Thyroid gland (tissue), 4 donors: ENCODE measurements at regions not wholly inside any gene's neighbourhood (a gene's known extent, or its start where the extent isn't known, plus 50 kb on each side); places are given as distances from the start of the nearest gene placed in this dataset.

Experiments used
- DNase-seq, 2 donors: peaks; one replicate each; pipeline ENCODE4 v3.0.0-alpha.2; 2019
- H3K27ac ChIP-seq, 3 donors: fragments of 200-600 bp; sonication (generic); 1 replicate in 2 of 3; 2 replicates in 1 of 3; pipeline ENCODE4 v1.5.1; 2016 to 2019; ENCODE audit warnings: mild to moderate bottlenecking in 1 of 3, moderate library complexity in 1 of 3
- H3K27me3 ChIP-seq: fragments of 200-600 bp; sonication (generic); one replicate; pipeline ENCODE4 v1.5.1; 2019
- H3K36me3 ChIP-seq, 2 donors: fragments of 200-600 bp; sonication (generic); one replicate each; pipeline ENCODE4 v1.5.1; 2016 to 2019
- H3K4me1 ChIP-seq, 2 donors: fragments of 200-600 bp; sonication (generic); one replicate each; pipeline ENCODE4 v1.5.1; 2017 to 2019
- H3K4me3 ChIP-seq, 3 donors: fragments of 200-600 bp; sonication (generic); replicated peaks in 1 of 3; 1 replicate in 2 of 3; 2 replicates in 1 of 3; pipeline ENCODE4 v1.5.1; 2016; ENCODE audit warnings: mild to moderate bottlenecking in 1 of 3
- H3K9me3 ChIP-seq: fragments of 200-600 bp; sonication (generic); one replicate; pipeline ENCODE4 v1.5.1; 2017
- POLR2A ChIP-seq, 2 donors: fragments of 450-650 bp; IDR thresholded peaks; one replicate each; pipeline ENCODE4 v1.6.1; 2017; ENCODE audit warnings: antibody characterized with exemption in 2 of 2, mild to moderate bottlenecking in 2 of 2, moderate library complexity in 1 of 2
- WGBS, 2 donors: methylation state at CpG; one replicate each; pipeline ENCODE4 v1.1.5; 2017; 5-methylcytosine and 5-hydroxymethylcytosine counted together
- intact Hi-C: fragments of 100-400 bp; cut with DNase I; formaldehyde crosslinking; loops from one replicate; pipeline ENCODE4 v1.15.1; 2023
- TF ChIP-seq, protein P1 (sequence below), 6 experiments: fragments of 200-600 bp in 3 of 6; fragments of 450-650 bp in 3 of 6; sonication (generic) in 3 of 6; IDR thresholded peaks; one replicate each; pipeline ENCODE4 v1.5.1; 2016 to 2019; ENCODE audit warnings: antibody characterized with exemption in 6 of 6, mild to moderate bottlenecking in 2 of 6, inconsistent platforms in 1 of 6, moderate library complexity in 1 of 6

DNA sequence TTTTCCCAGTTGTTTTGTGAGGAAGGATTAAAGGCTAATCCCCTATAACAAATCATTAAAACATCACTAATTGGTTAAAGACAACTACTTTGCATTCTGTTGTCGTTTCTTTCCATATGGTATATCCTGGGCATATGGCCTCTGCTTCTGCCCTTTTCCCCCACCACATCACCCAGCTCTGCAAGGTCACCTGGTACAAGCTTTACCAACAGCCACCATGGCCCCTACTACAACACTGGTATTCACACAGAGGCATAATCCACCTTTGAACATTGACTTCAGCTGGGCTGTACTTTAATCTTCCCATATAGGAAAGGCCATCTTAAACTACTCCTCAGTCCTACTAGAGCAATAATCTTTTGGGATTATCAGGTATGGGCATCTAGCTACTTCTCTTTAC is 866.1 kb downstream of the TLE4 start:
- no peaks in the 10 kb centered on the region for H3K9me3 ChIP-seq
- no peaks in the 10 kb centered on the region for H3K27me3 ChIP-seq
- H3K4me1 ChIP-seq, result no peaks in the 10 kb centered on the region
- intact Hi-C loops, result no loop called here
- WGBS, 2 donors, result 73 to 93% methylated on average over 1 of the region's 1 CpG
- H3K36me3 ChIP-seq, result no peaks in the 10 kb centered on the region
- DNase-seq, result no peak
- H3K27ac ChIP-seq, result no peak overlapping the region
- no peak overlapping the region for H3K4me3 ChIP-seq
- TF ChIP-seq, protein P1, sequence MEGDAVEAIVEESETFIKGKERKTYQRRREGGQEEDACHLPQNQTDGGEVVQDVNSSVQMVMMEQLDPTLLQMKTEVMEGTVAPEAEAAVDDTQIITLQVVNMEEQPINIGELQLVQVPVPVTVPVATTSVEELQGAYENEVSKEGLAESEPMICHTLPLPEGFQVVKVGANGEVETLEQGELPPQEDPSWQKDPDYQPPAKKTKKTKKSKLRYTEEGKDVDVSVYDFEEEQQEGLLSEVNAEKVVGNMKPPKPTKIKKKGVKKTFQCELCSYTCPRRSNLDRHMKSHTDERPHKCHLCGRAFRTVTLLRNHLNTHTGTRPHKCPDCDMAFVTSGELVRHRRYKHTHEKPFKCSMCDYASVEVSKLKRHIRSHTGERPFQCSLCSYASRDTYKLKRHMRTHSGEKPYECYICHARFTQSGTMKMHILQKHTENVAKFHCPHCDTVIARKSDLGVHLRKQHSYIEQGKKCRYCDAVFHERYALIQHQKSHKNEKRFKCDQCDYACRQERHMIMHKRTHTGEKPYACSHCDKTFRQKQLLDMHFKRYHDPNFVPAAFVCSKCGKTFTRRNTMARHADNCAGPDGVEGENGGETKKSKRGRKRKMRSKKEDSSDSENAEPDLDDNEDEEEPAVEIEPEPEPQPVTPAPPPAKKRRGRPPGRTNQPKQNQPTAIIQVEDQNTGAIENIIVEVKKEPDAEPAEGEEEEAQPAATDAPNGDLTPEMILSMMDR (IDR thresholded peaks at IDR 0.05), result no peak
- TF ChIP-seq POLR2A (IDR thresholded peaks at IDR 0.05), result no peak

GRCh38 chr9:80437091-80437640 is 865.4 kb downstream of the TLE4 start:
- Histone ChIP-seq H3K36me3 (no peaks in the 10 kb centered on the region), H3K9me3 (no peaks in the 10 kb centered on the region), H3K4me1 (no peaks in the 10 kb centered on the region), H3K27ac (no peak overlapping the region), H3K4me3 (no peak overlapping the region), H3K27me3 (no peaks in the 10 kb centered on the region)
- intact Hi-C loops, result no loop called here
- WGBS, 2 donors, result 88 to 94% methylated on average over 2 of the region's 2 CpGs
- TF ChIP-seq, protein P1 (IDR thresholded peaks at IDR 0.05), result no peak
- TF ChIP-seq POLR2A (IDR thresholded peaks at IDR 0.05), result no peak
- DNase-seq, result no peak

DNA sequence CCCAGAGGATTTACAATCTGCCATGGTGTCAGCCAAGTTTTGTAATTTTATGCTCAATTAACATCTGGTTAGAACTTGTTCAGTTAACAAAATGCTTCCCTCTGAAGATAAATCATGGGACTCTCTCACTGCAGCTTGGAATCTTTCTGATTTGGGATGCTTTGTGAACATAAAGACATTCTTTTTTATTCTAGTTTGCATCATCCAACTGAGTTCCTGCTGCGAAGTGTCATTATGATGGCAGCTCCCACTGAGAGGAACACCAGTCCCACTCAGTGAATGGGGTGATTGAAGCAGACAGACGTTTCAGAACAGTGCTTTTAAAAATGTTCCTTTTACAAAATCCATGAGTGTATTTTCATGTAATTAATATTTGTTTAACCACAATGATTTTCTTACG is 863.8 kb downstream of the TLE4 start:
- Histone ChIP-seq H3K4me3 (no peak overlapping the region), H3K27ac (no peak overlapping the region), H3K27me3 (no peaks in the 10 kb centered on the region), H3K9me3 (no peaks in the 10 kb centered on the region), H3K36me3 (no peaks in the 10 kb centered on the region), H3K4me1 (no peaks in the 10 kb centered on the region)
- DNase-seq, result no peak
- 67 to 79% methylated on average over 3 of the region's 3 CpGs for WGBS, 2 donors
- TF ChIP-seq, protein P1 (IDR thresholded peaks at IDR 0.05), result no peak
- TF ChIP-seq POLR2A (IDR thresholded peaks at IDR 0.05), result no peak
- intact Hi-C loops, result no loop called here

GRCh38 chr9:80426992-80427391 is 855.2 kb downstream of the TLE4 start:
- TF ChIP-seq POLR2A (IDR thresholded peaks at IDR 0.05), result no peak
- TF ChIP-seq, protein P1 (IDR thresholded peaks at IDR 0.05), result no peak
- intact Hi-C loops, result no loop called here
- WGBS, 2 donors, result 97 to 100% methylated on average over 1 of the region's 1 CpG
- no peaks in the 10 kb centered on the region for H3K27me3 ChIP-seq
- H3K9me3 ChIP-seq, result no peaks in the 10 kb centered on the region
- H3K27ac ChIP-seq, result no peak overlapping the region
- H3K4me1 ChIP-seq, result no peaks in the 10 kb centered on the region
- H3K36me3 ChIP-seq, result no peaks in the 10 kb centered on the region
- no peak overlapping the region for H3K4me3 ChIP-seq
- DNase-seq, result no peak

DNA sequence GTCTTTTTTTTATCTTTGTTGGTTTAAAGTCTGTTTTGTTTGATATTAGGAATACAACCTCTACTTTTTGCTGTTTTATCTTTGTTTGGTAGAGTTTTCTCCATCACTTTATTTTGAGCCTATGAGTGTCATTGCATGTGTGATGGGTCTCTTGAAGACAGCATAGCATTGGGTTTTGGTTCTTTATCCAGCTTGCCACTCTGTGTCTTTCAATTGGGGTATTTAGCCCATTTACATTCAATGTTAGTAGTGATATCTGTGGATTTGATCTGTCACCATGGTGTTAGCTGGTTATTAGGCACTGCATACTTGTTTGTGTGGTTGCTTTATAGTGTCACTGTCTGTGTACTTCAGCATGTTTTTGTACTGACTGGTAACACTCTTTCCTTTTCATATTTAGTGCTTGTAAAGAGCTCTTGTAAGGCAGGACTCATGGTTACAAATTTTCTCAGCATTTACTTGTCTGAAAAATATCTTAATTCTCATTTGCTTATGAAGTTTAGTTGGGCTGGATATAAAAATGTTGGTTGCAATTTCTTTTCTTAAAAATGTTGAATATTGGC is 845.5 kb downstream of the TLE4 start:
- intact Hi-C loops, result no loop called here
- Histone ChIP-seq H3K27ac (no peak overlapping the region), H3K36me3 (no peaks in the 10 kb centered on the region), H3K4me1 (no peaks in the 10 kb centered on the region), H3K4me3 (no peak overlapping the region), H3K27me3 (no peaks in the 10 kb centered on the region), H3K9me3 (no peaks in the 10 kb centered on the region)
- TF ChIP-seq, protein P1 (IDR thresholded peaks at IDR 0.05), result no peak
- TF ChIP-seq POLR2A (IDR thresholded peaks at IDR 0.05), result no peak
- DNase-seq, result no peak
